ENCODE measurements at regions not wholly inside any gene's neighbourhood (a gene's known extent, or its start where the extent isn't known, plus 50 kb on each side); places are given as distances from the start of the nearest gene placed in this dataset.

GRCh38 chr3:19688767-19689166, 245.2 kb downstream of the EFHB start:
- Mint-ChIP-seq H3K9me3 (peaks cover 30% of the 10 kb centered on the region), H3K27me3 (no peaks in the 10 kb centered on the region), H3K4me1 (ENCODE audit: low read depth) (no peaks in the 10 kb centered on the region), H3K36me3 (peaks cover 2% of the 10 kb centered on the region), H3K27ac (no peak overlapping the region), H3K4me3 (no peak overlapping the region)
- DNase-seq, result no peak
- intact Hi-C loops (cut with micrococcal nuclease), result no loop called here
- ChIA-PET POLR2A (no interaction called here), CTCF (no interaction called here)

GRCh38 chr3:19668163-19668562, 265.9 kb downstream of the EFHB start:
- intact Hi-C loops (cut with micrococcal nuclease), result no loop called here
- ChIA-PET POLR2A (no interaction called here), CTCF (no interaction called here)
- no peak for DNase-seq
- Mint-ChIP-seq H3K9me3 (no peaks in the 10 kb centered on the region), H3K36me3 (no peaks in the 10 kb centered on the region), H3K4me3 (no peak overlapping the region), H3K27ac (no peak overlapping the region), H3K27me3 (no peaks in the 10 kb centered on the region), H3K4me1 (ENCODE audit: low read depth) (no peaks in the 10 kb centered on the region)

- Mint-ChIP-seq H3K27me3 (no peaks in the 10 kb centered on the region), H3K36me3 (no peaks in the 10 kb centered on the region), H3K4me3 (no peak overlapping the region), H3K27ac (no peak overlapping the region), H3K4me1 (ENCODE audit: low read depth) (no peaks in the 10 kb centered on the region), H3K9me3 (no peaks in the 10 kb centered on the region)
- ChIA-PET CTCF (no interaction called here), POLR2A (no interaction called here)
- DNase-seq, result no peak
- intact Hi-C loops (cut with micrococcal nuclease), result no loop called here
Observed at GRCh38 chr3:19662486-19662885, 271.5 kb downstream of the EFHB start.

GRCh38 chr3:19652336-19652735, 281.7 kb downstream of the EFHB start:
- no peaks in the 10 kb centered on the region for H3K4me1 Mint-ChIP-seq (ENCODE audit: low read depth)
- CTCF ChIA-PET, result no interaction called here
- DNase-seq, result no peak
- intact Hi-C loops (cut with micrococcal nuclease), result no loop called here
- H3K27me3 Mint-ChIP-seq, result no peaks in the 10 kb centered on the region
- H3K9me3 Mint-ChIP-seq, result peaks cover 22% of the 10 kb centered on the region
- H3K36me3 Mint-ChIP-seq, result no peaks in the 10 kb centered on the region
- H3K27ac Mint-ChIP-seq, result no peak overlapping the region
- H3K4me3 Mint-ChIP-seq, result no peak overlapping the region
- POLR2A ChIA-PET, result no interaction called here

- Mint-ChIP-seq H3K36me3 (no peaks in the 10 kb centered on the region), H3K4me3 (no peak overlapping the region), H3K4me1 (ENCODE audit: low read depth) (no peaks in the 10 kb centered on the region), H3K27me3 (no peaks in the 10 kb centered on the region), H3K27ac (no peak overlapping the region), H3K9me3 (peaks cover 4% of the 10 kb centered on the region)
- no peak for DNase-seq
- ChIA-PET CTCF (no interaction called here), POLR2A (no interaction called here)
- intact Hi-C loops (cut with micrococcal nuclease), result no loop called here
Observed at GRCh38 chr3:19645093-19645492, 288.9 kb downstream of the EFHB start.

- H3K27ac Mint-ChIP-seq, result no peak overlapping the region
- no peak overlapping the region for H3K4me3 Mint-ChIP-seq
- no peak for DNase-seq
- CTCF ChIA-PET, result no interaction called here
- no peaks in the 10 kb centered on the region for H3K36me3 Mint-ChIP-seq
- POLR2A ChIA-PET, result no interaction called here
- H3K27me3 Mint-ChIP-seq, result no peaks in the 10 kb centered on the region
- peaks cover 4% of the 10 kb centered on the region for H3K9me3 Mint-ChIP-seq
- no peaks in the 10 kb centered on the region for H3K4me1 Mint-ChIP-seq (ENCODE audit: low read depth)
- intact Hi-C loops (cut with micrococcal nuclease), result no loop called here
Observed at GRCh38 chr3:19644405-19644804, 289.6 kb downstream of the EFHB start.

- Mint-ChIP-seq H3K4me3 (no peak overlapping the region), H3K36me3 (no peaks in the 10 kb centered on the region), H3K27ac (no peak overlapping the region), H3K27me3 (no peaks in the 10 kb centered on the region), H3K4me1 (ENCODE audit: low read depth) (no peaks in the 10 kb centered on the region), H3K9me3 (peaks cover 9% of the 10 kb centered on the region)
- no peak for DNase-seq
- CTCF ChIA-PET, result no interaction called here
- POLR2A ChIA-PET, result no interaction called here
- intact Hi-C loops (cut with micrococcal nuclease), result no loop called here
Observed at GRCh38 chr3:19641408-19641807, 292.6 kb downstream of the EFHB start.

GRCh38 chr3:19632099-19633074, 301.6 kb downstream of the EFHB start:
- no peaks in the 10 kb centered on the region for H3K4me1 Mint-ChIP-seq (ENCODE audit: low read depth)
- H3K27me3 Mint-ChIP-seq, result no peaks in the 10 kb centered on the region
- H3K9me3 Mint-ChIP-seq, result no peaks in the 10 kb centered on the region
- H3K27ac Mint-ChIP-seq, result no peak overlapping the region
- intact Hi-C loops (cut with micrococcal nuclease), result no loop called here
- ChIA-PET POLR2A (no interaction called here), CTCF (interaction anchor here (0.6 kb wide), 1 partner anchor 88 kb away, joined by 3 read pairs; no protein-coding TSS in a partner anchor)
- no peak for DNase-seq
- H3K36me3 Mint-ChIP-seq, result no peaks in the 10 kb centered on the region
- no peak overlapping the region for H3K4me3 Mint-ChIP-seq

GRCh38 chr3:19598870-19599269, 335.1 kb downstream of the EFHB start:
- DNase-seq, result no peak
- intact Hi-C loops (cut with micrococcal nuclease), result no loop called here
- ChIA-PET POLR2A (no interaction called here), CTCF (no interaction called here)
- Mint-ChIP-seq H3K4me3 (no peak overlapping the region), H3K27ac (no peak overlapping the region), H3K27me3 (no peaks in the 10 kb centered on the region), H3K4me1 (ENCODE audit: low read depth) (no peaks in the 10 kb centered on the region), H3K36me3 (no peaks in the 10 kb centered on the region), H3K9me3 (peaks cover 15% of the 10 kb centered on the region)

GRCh38 chr3:19596408-19596807, 337.6 kb downstream of the EFHB start:
- H3K4me3 Mint-ChIP-seq, result no peak overlapping the region
- no peaks in the 10 kb centered on the region for H3K4me1 Mint-ChIP-seq (ENCODE audit: low read depth)
- no peaks in the 10 kb centered on the region for H3K36me3 Mint-ChIP-seq
- H3K9me3 Mint-ChIP-seq, result peaks cover 11% of the 10 kb centered on the region
- H3K27me3 Mint-ChIP-seq, result no peaks in the 10 kb centered on the region
- H3K27ac Mint-ChIP-seq, result no peak overlapping the region
- intact Hi-C loops (cut with micrococcal nuclease), result no loop called here
- POLR2A ChIA-PET, result no interaction called here
- CTCF ChIA-PET, result no interaction called here
- DNase-seq, result no peak

GRCh38 chr3:19595884-19596283, 338.1 kb downstream of the EFHB start:
- ChIA-PET CTCF (no interaction called here), POLR2A (no interaction called here)
- no peak overlapping the region for H3K4me3 Mint-ChIP-seq
- DNase-seq, result no peak
- no peaks in the 10 kb centered on the region for H3K36me3 Mint-ChIP-seq
- intact Hi-C loops (cut with micrococcal nuclease), result no loop called here
- H3K9me3 Mint-ChIP-seq, result peaks cover 11% of the 10 kb centered on the region
- H3K27ac Mint-ChIP-seq, result no peak overlapping the region
- H3K4me1 Mint-ChIP-seq (ENCODE audit: low read depth), result no peaks in the 10 kb centered on the region
- H3K27me3 Mint-ChIP-seq, result no peaks in the 10 kb centered on the region

Data from activated CD4-positive, alpha-beta memory T cell treated with anti-CD3 and anti-CD28 coated beads for 36 hours (primary cell).